Activated CD8-positive, alpha-beta T cell treated with anti-CD3 and anti-CD28 coated beads for 36 hours (primary cell): ENCODE measurements at regions not wholly inside any gene's neighbourhood (a gene's known extent, or its start where the extent isn't known, plus 50 kb on each side); places are given as distances from the start of the nearest gene placed in this dataset.

Experiments used
- ATAC-seq: fragments of 200-7000 bp; cut with Tn5 transposase; one replicate; pipeline ENCODE4 v1.10.0; 2021; ENCODE audit warnings: mild to moderate bottlenecking, moderate library complexity
- CTCF ChIA-PET: fragments of 350-600 bp; sonication (Branson Sonifier 250); formaldehyde crosslinking; loops from one replicate; lab custom pipeline; 2021; ENCODE audit warnings: antibody characterized with exemption; lab: Charles Lee
- POLR2A ChIA-PET: fragments of 350-600 bp; sonication (Branson Sonifier 250); formaldehyde crosslinking; loops from one replicate; lab custom pipeline; 2021; ENCODE audit warnings: antibody characterized with exemption; lab: Charles Lee
- DNase-seq: peaks from one replicate; pipeline ENCODE4 v3.0.0-alpha.2; 2020
- H3K27ac Mint-ChIP-seq: one replicate; pipeline ENCODE4 v1.8.0; 2021; ENCODE audit warnings: mild to moderate bottlenecking, mixed read lengths
- H3K27me3 Mint-ChIP-seq: one replicate; pipeline ENCODE4 v1.8.0; 2021; ENCODE audit warnings: mixed read lengths
- H3K36me3 Mint-ChIP-seq: one replicate; pipeline ENCODE4 v1.8.0; 2021; ENCODE audit warnings: low read depth, mixed read lengths
- H3K4me1 Mint-ChIP-seq: one replicate; pipeline ENCODE4 v1.8.0; 2021; ENCODE audit warnings: low read depth, mixed read lengths
- H3K4me3 Mint-ChIP-seq: one replicate; pipeline ENCODE4 v1.8.0; 2021; ENCODE audit warnings: mild to moderate bottlenecking, moderate library complexity, mixed read lengths
- H3K9me3 Mint-ChIP-seq: one replicate; pipeline ENCODE4 v1.8.0; 2021; ENCODE audit warnings: mixed read lengths
- intact Hi-C: fragments of 100-400 bp; cut with micrococcal nuclease; formaldehyde crosslinking; loops from one replicate; pipeline ENCODE4 v1.10.0; 2022
- TF ChIP-seq, protein P1 (sequence below): fragments of 200-600 bp; IDR thresholded peaks from one replicate; pipeline ENCODE4 v1.8.0; 2022; ENCODE audit warnings: antibody characterized with exemption, mild to moderate bottlenecking

GRCh38 chr18:1914489-1914888, 656.8 kb downstream of the METTL4 start:
- TF ChIP-seq, protein P1, sequence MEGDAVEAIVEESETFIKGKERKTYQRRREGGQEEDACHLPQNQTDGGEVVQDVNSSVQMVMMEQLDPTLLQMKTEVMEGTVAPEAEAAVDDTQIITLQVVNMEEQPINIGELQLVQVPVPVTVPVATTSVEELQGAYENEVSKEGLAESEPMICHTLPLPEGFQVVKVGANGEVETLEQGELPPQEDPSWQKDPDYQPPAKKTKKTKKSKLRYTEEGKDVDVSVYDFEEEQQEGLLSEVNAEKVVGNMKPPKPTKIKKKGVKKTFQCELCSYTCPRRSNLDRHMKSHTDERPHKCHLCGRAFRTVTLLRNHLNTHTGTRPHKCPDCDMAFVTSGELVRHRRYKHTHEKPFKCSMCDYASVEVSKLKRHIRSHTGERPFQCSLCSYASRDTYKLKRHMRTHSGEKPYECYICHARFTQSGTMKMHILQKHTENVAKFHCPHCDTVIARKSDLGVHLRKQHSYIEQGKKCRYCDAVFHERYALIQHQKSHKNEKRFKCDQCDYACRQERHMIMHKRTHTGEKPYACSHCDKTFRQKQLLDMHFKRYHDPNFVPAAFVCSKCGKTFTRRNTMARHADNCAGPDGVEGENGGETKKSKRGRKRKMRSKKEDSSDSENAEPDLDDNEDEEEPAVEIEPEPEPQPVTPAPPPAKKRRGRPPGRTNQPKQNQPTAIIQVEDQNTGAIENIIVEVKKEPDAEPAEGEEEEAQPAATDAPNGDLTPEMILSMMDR = no peak
- CTCF ChIA-PET = no interaction called here

DNA sequence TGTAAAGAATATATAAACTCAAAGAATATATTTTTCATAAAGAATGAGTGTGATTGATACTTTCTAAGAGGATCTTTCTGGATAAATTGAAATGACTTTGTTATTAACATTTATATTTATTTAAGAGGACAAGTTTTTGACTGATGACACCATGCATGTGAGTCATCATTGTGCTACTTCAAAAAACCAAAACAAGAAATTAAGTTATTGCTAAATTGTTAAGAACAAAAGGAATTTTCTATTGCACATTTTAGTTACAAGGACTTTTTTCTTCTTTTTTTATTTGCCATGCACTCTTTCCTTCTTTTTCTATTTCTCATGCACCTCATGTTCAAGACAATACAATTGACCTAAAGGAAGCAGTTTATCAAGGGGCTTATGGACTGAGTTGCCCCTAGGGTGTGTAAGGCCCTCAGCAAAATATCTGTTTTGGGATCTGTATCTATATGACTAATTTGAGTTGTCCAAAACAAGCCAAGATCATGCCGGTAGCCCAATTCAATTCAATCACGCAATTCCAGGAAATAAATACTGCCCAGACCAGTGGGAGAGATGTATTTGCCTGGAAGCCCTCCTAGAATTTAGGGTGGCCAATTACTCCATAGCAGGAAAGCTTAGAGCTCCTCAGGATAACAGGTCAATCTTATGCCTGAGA, 654.3 kb downstream of the METTL4 start:
- no peak for ATAC-seq
- DNase-seq = no peak
- peaks cover 12% of the 10 kb centered on the region for H3K9me3 Mint-ChIP-seq
- H3K4me3 Mint-ChIP-seq = no peak overlapping the region
- no peaks in the 10 kb centered on the region for H3K27me3 Mint-ChIP-seq
- no peak overlapping the region for H3K27ac Mint-ChIP-seq
- no peaks in the 10 kb centered on the region for H3K4me1 Mint-ChIP-seq
- H3K36me3 Mint-ChIP-seq = no peaks in the 10 kb centered on the region
- CTCF ChIA-PET = no interaction called here
- POLR2A ChIA-PET = no interaction called here
- TF ChIP-seq, protein P1 = no peak
- intact Hi-C loops = no loop called here

More at GRCh38 chr18:1914489-1914888, 656.8 kb downstream of the METTL4 start:
- H3K27ac Mint-ChIP-seq = no peak overlapping the region
- ATAC-seq (no peak), DNase-seq (no peak)
- no peaks in the 10 kb centered on the region for H3K36me3 Mint-ChIP-seq
- peaks cover 16% of the 10 kb centered on the region for H3K9me3 Mint-ChIP-seq
- H3K4me1 Mint-ChIP-seq = no peaks in the 10 kb centered on the region
- H3K27me3 Mint-ChIP-seq = no peaks in the 10 kb centered on the region
- POLR2A ChIA-PET = no interaction called here
- no peak overlapping the region for H3K4me3 Mint-ChIP-seq
- intact Hi-C loops = no loop called here

DNA sequence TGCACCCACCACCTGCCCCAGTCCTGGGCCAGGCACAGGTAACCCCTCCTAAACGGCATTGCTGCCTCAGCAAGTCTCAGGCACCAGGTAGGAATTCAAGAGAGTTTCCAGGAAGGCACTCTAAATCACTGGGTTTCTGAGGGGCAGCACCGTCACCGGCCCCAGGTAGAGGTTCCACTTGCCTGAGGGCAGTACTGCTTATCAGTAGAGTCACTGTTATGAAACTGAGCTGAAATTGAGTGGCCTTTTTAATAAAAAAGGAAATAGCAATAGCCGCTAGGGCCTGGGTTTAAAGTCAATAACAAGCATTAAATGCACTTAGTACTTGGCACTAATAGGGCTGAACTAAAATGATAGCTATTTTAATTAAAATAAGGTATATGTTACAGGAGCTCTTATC, 653.7 kb downstream of the METTL4 start:
- no peaks in the 10 kb centered on the region for H3K4me1 Mint-ChIP-seq
- CTCF ChIA-PET = no interaction called here
- intact Hi-C loops = no loop called here
- no peak for ATAC-seq
- H3K4me3 Mint-ChIP-seq = no peak overlapping the region
- POLR2A ChIA-PET = no interaction called here
- peaks cover 12% of the 10 kb centered on the region for H3K9me3 Mint-ChIP-seq
- TF ChIP-seq, protein P1 = no peak
- DNase-seq = no peak
- H3K27me3 Mint-ChIP-seq = no peaks in the 10 kb centered on the region
- H3K27ac Mint-ChIP-seq = no peak overlapping the region
- H3K36me3 Mint-ChIP-seq = no peaks in the 10 kb centered on the region

GRCh38 chr18:1922066-1922465, 649.2 kb downstream of the METTL4 start:
- intact Hi-C loops = no loop called here
- ATAC-seq (no peak), DNase-seq (no peak)
- no peak overlapping the region for H3K4me3 Mint-ChIP-seq
- no peaks in the 10 kb centered on the region for H3K36me3 Mint-ChIP-seq
- no peaks in the 10 kb centered on the region for H3K4me1 Mint-ChIP-seq
- CTCF ChIA-PET = no interaction called here
- H3K27ac Mint-ChIP-seq = no peak overlapping the region
- no peaks in the 10 kb centered on the region for H3K27me3 Mint-ChIP-seq
- TF ChIP-seq, protein P1 = no peak
- H3K9me3 Mint-ChIP-seq = no peaks in the 10 kb centered on the region
- POLR2A ChIA-PET = no interaction called here

DNA sequence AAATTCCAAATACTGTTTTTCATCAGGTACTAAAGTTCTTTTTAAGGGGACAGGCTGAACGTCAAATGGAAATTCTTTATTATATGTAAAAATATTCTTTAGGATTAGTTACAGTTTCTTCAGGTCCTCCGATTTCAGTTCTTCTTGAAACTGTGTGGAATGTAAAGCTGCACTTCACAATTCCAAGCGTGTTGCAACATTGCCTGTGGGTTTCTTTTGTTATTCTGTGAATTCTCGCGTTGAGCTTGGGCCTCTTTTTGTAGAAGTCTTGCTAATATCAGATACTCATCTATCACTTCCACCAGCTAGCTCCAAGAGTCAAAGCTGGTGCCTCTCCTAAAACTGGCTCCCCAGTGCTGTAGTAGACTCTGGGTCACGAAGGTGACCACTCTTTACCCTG, 642.6 kb downstream of the METTL4 start:
- H3K36me3 Mint-ChIP-seq = no peaks in the 10 kb centered on the region
- no peaks in the 10 kb centered on the region for H3K27me3 Mint-ChIP-seq
- ChIA-PET POLR2A (no interaction called here), CTCF (no interaction called here)
- ATAC-seq (no peak), DNase-seq (no peak)
- TF ChIP-seq, protein P1 = no peak
- no peaks in the 10 kb centered on the region for H3K9me3 Mint-ChIP-seq
- no peaks in the 10 kb centered on the region for H3K4me1 Mint-ChIP-seq
- intact Hi-C loops = no loop called here
- no peak overlapping the region for H3K4me3 Mint-ChIP-seq
- no peak overlapping the region for H3K27ac Mint-ChIP-seq
